GM23338 (cell line): ENCODE measurements at regions not wholly inside any gene's neighbourhood (a gene's known extent, or its start where the extent isn't known, plus 50 kb on each side); places are given as distances from the start of the nearest gene placed in this dataset.

Experiments used
- CTCF ChIP-seq, 2 experiments: fragments of 200-600 bp in 1 of 2; sonication (generic) in 1 of 2; conservative IDR thresholded peaks; 2 replicates each; pipeline versions ENCODE4 v1.5.1 to v1.6.1; 2016 to 2017; ENCODE audit warnings: antibody characterized with exemption in 2 of 2, low read depth in 2 of 2, mild to moderate bottlenecking in 2 of 2, moderate library complexity in 1 of 2
- EZH2 ChIP-seq: fragments of 200-600 bp; sonication (generic); IDR thresholded peaks from one replicate; pipeline ENCODE4 v1.8.0; 2017; ENCODE audit warnings: antibody characterized with exemption, mild to moderate bottlenecking, low read depth; ENCODE audit not compliant: unreplicated experiment
- EZH2phosphoT487 ChIP-seq: fragments of 200-600 bp; sonication (generic); IDR thresholded peaks from one replicate; pipeline ENCODE4 v1.8.1; 2018; ENCODE audit warnings: antibody characterized with exemption; ENCODE audit not compliant: unreplicated experiment
- NANOG ChIP-seq: IDR thresholded peaks from 2 replicates; pipeline ENCODE4 v1.6.1; 2016; ENCODE audit warnings: antibody characterized with exemption, borderline replicate concordance
- POLR2AphosphoS5 ChIP-seq: IDR thresholded peaks from 2 replicates; pipeline ENCODE4 v1.6.1; 2016; ENCODE audit warnings: antibody characterized with exemption, low read depth
- REST ChIP-seq: IDR thresholded peaks from one replicate; pipeline ENCODE4 v1.6.1; 2018; ENCODE audit warnings: antibody characterized with exemption; ENCODE audit not compliant: unreplicated experiment
- STAT1 ChIP-seq: IDR thresholded peaks from one replicate; pipeline ENCODE4 v1.6.1; 2016; ENCODE audit warnings: antibody characterized with exemption; ENCODE audit not compliant: unreplicated experiment

GRCh38 chr10:43862756-43863155 lies 214.1 kb upstream of the ZNF32 start:
- TF ChIP-seq CTCF (conservative IDR thresholded peaks at IDR 0.05; ENCODE audit: low read depth in 2 of 2) (no peak), EZH2phosphoT487 (no peak), REST (no peak), STAT1 (no peak), POLR2AphosphoS5 (no peak), NANOG (no peak), EZH2 (no peak)
